Omental fat pad (tissue), 3 donors: ENCODE measurements at regions not wholly inside any gene's neighbourhood (a gene's known extent, or its start where the extent isn't known, plus 50 kb on each side); places are given as distances from the start of the nearest gene placed in this dataset.

ENCODE experiments used
- ATAC-seq: fragments of 150-250 bp; one replicate; pipeline ENCODE4 v1.9.1; 2016; ENCODE audit warnings: mild to moderate bottlenecking, moderate library complexity; ENCODE audit not compliant: low FRiP score
- DNase-seq: peaks from one replicate; pipeline ENCODE4 v3.0.0-alpha.2; 2019; ENCODE audit warnings: low spot score
- TF ChIP-seq, protein P1 (sequence below), 3 donors: fragments of 450-650 bp; IDR thresholded peaks; one replicate each; pipeline ENCODE4 v1.5.1; 2016 to 2017; ENCODE audit warnings: antibody characterized with exemption in 3 of 3, mild to moderate bottlenecking in 3 of 3, moderate library complexity in 2 of 3

DNA sequence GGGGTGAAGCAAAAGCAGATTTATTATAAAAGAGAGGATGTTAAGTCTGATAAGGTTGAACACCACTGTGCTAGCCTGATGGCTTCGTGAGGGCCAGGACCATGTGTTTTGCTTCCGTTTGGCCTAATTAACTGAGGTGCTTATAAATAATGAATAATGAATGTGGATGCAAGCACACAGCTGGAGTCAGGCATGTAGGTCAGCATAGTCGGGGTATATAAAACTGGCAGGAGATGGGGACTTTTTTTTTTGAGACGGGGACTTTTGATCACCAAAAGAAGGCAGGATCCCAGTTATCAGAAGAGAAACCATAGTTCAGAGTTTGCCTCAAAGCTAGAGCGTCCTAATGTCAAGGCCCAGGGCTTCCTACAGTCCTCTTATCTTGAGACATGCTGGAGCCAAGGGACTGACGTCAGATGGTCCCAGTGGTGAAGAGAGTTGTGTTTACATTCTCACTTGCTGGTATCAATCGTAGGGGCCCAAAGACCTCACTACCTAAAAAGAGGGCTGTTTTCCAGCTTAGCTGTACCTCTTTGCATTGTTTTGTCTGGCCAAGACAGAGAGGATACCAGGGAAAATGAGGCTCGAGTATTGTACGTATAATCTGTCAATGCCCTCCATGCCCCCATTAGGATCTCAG, 50.4 kb downstream of the RTL9 start:
- ATAC-seq (no peak), DNase-seq (no peak)
- TF ChIP-seq, protein P1, sequence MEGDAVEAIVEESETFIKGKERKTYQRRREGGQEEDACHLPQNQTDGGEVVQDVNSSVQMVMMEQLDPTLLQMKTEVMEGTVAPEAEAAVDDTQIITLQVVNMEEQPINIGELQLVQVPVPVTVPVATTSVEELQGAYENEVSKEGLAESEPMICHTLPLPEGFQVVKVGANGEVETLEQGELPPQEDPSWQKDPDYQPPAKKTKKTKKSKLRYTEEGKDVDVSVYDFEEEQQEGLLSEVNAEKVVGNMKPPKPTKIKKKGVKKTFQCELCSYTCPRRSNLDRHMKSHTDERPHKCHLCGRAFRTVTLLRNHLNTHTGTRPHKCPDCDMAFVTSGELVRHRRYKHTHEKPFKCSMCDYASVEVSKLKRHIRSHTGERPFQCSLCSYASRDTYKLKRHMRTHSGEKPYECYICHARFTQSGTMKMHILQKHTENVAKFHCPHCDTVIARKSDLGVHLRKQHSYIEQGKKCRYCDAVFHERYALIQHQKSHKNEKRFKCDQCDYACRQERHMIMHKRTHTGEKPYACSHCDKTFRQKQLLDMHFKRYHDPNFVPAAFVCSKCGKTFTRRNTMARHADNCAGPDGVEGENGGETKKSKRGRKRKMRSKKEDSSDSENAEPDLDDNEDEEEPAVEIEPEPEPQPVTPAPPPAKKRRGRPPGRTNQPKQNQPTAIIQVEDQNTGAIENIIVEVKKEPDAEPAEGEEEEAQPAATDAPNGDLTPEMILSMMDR (IDR thresholded peaks at IDR 0.05): no peak

- TF ChIP-seq, protein P1 (IDR thresholded peaks at IDR 0.05): no peak
- ATAC-seq: no peak
These were observed 51.3 kb downstream of the RTL9 start for GRCh38 chrX:110409925-110410324.

GRCh38 chrX:110410603-110411002, 52.0 kb downstream of the RTL9 start:
- DNase-seq (no peak), ATAC-seq (no peak)
- TF ChIP-seq, protein P1 (IDR thresholded peaks at IDR 0.05): no peak

More at GRCh38 chrX:110409925-110410324, 51.3 kb downstream of the RTL9 start:
- no peak for DNase-seq

- DNase-seq: peak; percentile 51
- TF ChIP-seq, protein P1 (IDR thresholded peaks at IDR 0.05): peak in 1 of 3 donors; percentile 28
- peak; percentile 78 for ATAC-seq
These were observed 54.5 kb downstream of the RTL9 start for GRCh38 chrX:110412971-110413726.

- no peak for ATAC-seq
These were observed 55.1 kb downstream of the RTL9 start for GRCh38 chrX:110413727-110414124.

GRCh38 chrX:110414273-110414672, 55.6 kb downstream of the RTL9 start:
- ATAC-seq (no peak), DNase-seq (no peak)
- TF ChIP-seq, protein P1 (IDR thresholded peaks at IDR 0.05): no peak

More at GRCh38 chrX:110413727-110414124, 55.1 kb downstream of the RTL9 start:
- DNase-seq: no peak
- TF ChIP-seq, protein P1 (IDR thresholded peaks at IDR 0.05): no peak
